ENCODE measurements at regions not wholly inside any gene's neighbourhood (a gene's known extent, or its start where the extent isn't known, plus 50 kb on each side); places are given as distances from the start of the nearest gene placed in this dataset.

GRCh38 chr4:1533501-1534064 is 127.3 kb upstream of the NKX1-1 start:
- H3K36me3 Mint-ChIP-seq (ENCODE audit: low read depth): no peaks in the 10 kb centered on the region
- H3K4me1 Mint-ChIP-seq (ENCODE audit: low read depth): no peaks in the 10 kb centered on the region
- TF ChIP-seq, protein P1, sequence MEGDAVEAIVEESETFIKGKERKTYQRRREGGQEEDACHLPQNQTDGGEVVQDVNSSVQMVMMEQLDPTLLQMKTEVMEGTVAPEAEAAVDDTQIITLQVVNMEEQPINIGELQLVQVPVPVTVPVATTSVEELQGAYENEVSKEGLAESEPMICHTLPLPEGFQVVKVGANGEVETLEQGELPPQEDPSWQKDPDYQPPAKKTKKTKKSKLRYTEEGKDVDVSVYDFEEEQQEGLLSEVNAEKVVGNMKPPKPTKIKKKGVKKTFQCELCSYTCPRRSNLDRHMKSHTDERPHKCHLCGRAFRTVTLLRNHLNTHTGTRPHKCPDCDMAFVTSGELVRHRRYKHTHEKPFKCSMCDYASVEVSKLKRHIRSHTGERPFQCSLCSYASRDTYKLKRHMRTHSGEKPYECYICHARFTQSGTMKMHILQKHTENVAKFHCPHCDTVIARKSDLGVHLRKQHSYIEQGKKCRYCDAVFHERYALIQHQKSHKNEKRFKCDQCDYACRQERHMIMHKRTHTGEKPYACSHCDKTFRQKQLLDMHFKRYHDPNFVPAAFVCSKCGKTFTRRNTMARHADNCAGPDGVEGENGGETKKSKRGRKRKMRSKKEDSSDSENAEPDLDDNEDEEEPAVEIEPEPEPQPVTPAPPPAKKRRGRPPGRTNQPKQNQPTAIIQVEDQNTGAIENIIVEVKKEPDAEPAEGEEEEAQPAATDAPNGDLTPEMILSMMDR (IDR thresholded peaks at IDR 0.05): no peak
- H3K27ac Mint-ChIP-seq (ENCODE audit: unreplicated experiment): no peak overlapping the region
- DNase-seq (ENCODE audit: low spot score): peak; percentile 75
- peaks cover 40% of the 10 kb centered on the region for H3K27me3 Mint-ChIP-seq (ENCODE audit: low read depth)
- H3K9me3 Mint-ChIP-seq (ENCODE audit: low read depth): no peaks in the 10 kb centered on the region
- no peak overlapping the region for H3K4me3 Mint-ChIP-seq (ENCODE audit: unreplicated experiment)

- Mint-ChIP-seq H3K9me3 (ENCODE audit: low read depth) (no peaks in the 10 kb centered on the region), H3K4me1 (ENCODE audit: low read depth) (no peaks in the 10 kb centered on the region), H3K4me3 (ENCODE audit: unreplicated experiment) (no peak overlapping the region), H3K27me3 (ENCODE audit: low read depth) (peaks cover 47% of the 10 kb centered on the region), H3K36me3 (ENCODE audit: low read depth) (no peaks in the 10 kb centered on the region), H3K27ac (ENCODE audit: unreplicated experiment) (no peak overlapping the region)
- TF ChIP-seq, protein P1 (IDR thresholded peaks at IDR 0.05): no peak
- DNase-seq (ENCODE audit: low spot score): peak; percentile 86
These were observed 126.5 kb upstream of the NKX1-1 start for GRCh38 chr4:1532549-1533395.

GRCh38 chr4:1531683-1532548 is 125.7 kb upstream of the NKX1-1 start:
- TF ChIP-seq, protein P1 (IDR thresholded peaks at IDR 0.05): no peak
- peaks cover 53% of the 10 kb centered on the region for H3K27me3 Mint-ChIP-seq (ENCODE audit: low read depth)
- no peaks in the 10 kb centered on the region for H3K36me3 Mint-ChIP-seq (ENCODE audit: low read depth)
- H3K9me3 Mint-ChIP-seq (ENCODE audit: low read depth): peaks cover 8% of the 10 kb centered on the region
- H3K4me1 Mint-ChIP-seq (ENCODE audit: low read depth): no peaks in the 10 kb centered on the region
- peak; percentile 78 for DNase-seq (ENCODE audit: low spot score)
- no peak overlapping the region for H3K27ac Mint-ChIP-seq (ENCODE audit: unreplicated experiment)
- H3K4me3 Mint-ChIP-seq (ENCODE audit: unreplicated experiment): no peak overlapping the region

DNA sequence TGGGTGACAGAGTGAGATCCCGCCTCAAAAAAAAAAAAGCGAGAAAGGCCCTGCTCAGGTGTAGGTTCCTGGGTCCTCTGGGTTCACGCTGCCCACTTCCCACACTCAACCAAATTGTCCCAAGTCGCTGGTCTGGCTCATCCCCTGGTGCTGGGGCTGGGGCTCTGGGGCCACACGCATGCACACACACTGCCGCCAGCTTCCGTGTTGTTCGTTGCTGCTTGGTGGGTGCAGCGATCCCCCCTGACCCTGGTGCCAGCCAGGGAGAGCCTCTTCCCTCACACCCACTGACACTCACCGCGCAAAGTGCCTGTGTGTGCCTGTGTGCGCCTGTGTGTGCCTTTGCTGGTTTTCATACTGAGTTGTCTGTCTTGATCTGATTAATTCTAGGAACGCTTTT is 124.1 kb upstream of the NKX1-1 start:
- H3K27ac Mint-ChIP-seq (ENCODE audit: unreplicated experiment): no peak overlapping the region
- peaks cover 62% of the 10 kb centered on the region for H3K27me3 Mint-ChIP-seq (ENCODE audit: low read depth)

More for the DNA sequence above, 124.1 kb upstream of the NKX1-1 start:
- peaks cover 3% of the 10 kb centered on the region for H3K36me3 Mint-ChIP-seq (ENCODE audit: low read depth)
- peak; percentile 79 for DNase-seq (ENCODE audit: low spot score)
- TF ChIP-seq, protein P1 (IDR thresholded peaks at IDR 0.05): no peak
- peaks cover 16% of the 10 kb centered on the region for H3K9me3 Mint-ChIP-seq (ENCODE audit: low read depth)
- H3K4me1 Mint-ChIP-seq (ENCODE audit: low read depth): no peaks in the 10 kb centered on the region
- no peak overlapping the region for H3K4me3 Mint-ChIP-seq (ENCODE audit: unreplicated experiment)
